GM04504 (cell line): ENCODE measurements at regions not wholly inside any gene's neighbourhood (a gene's known extent, or its start where the extent isn't known, plus 50 kb on each side); places are given as distances from the start of the nearest gene placed in this dataset.

ENCODE experiments used
- DNase-seq: peaks from one replicate; pipeline ENCODE4 v3.0.0-alpha.2; 2012; ENCODE audit warnings: low read depth

DNA sequence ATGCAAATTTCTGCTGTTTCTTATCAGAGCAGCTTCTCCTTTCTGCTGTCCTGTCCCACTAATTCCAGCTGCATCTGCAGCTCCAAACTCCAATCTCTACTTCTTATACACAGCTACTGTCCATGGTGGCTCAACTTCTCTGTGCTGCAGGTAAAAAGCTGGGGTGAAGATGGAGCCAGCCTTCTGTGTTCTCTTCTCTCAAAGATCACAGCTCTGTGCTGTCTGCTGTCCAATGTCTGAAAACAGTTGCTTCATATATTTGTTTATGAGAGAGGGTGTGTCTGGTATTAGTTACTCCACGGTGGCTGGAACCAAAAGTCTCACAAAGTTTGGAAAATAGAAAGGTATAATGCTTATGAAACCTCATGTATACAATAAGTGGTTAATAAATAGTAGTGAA lies 445.8 kb upstream of the TBX3 start:
- no peak for DNase-seq

DNA sequence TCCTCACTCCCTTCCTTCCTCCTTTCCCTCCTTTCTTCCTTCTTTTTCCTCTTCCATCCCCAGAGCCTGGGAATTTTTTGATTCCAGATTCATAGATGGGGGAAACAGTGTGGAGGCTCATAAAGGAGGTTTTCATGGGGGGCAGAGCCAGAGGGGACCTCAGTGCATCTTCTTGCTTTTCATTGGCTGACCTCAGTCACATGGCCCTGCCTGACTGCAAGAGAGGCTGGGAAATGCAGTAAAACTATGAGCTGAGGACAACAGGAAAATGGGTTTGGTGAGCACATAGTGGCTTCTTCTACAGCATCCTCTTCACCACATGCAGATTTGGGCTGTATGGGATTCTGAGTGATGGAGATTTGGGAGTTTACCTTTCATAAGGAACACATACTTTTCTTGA lies 437.1 kb upstream of the TBX3 start:
- DNase-seq = no peak

DNA sequence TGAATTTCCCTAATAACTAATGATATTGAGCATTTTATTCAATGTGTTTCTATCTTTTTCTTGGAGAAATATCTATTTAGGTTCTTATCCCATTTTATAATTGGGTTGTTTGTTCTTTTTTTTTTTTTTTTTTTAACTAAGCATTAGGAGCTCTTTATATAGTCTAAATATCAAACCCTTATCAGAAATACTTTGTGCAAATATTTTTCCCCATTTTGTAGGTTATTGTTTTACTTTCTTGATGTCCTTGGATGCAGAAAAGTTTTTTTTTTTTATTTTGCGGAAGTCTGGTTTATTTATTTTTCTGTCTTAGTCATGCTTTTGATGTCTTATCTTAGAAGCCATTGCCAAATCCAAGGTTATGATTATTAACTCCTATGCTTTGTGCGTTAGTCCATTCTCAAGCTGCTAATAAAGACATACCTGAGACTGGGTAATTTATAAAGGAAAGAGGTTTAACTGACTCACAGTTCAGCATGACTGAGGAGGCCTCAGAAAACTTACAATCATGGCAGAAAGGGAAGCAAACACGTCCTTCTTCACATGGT lies 434.3 kb upstream of the TBX3 start:
- DNase-seq = no peak

DNA sequence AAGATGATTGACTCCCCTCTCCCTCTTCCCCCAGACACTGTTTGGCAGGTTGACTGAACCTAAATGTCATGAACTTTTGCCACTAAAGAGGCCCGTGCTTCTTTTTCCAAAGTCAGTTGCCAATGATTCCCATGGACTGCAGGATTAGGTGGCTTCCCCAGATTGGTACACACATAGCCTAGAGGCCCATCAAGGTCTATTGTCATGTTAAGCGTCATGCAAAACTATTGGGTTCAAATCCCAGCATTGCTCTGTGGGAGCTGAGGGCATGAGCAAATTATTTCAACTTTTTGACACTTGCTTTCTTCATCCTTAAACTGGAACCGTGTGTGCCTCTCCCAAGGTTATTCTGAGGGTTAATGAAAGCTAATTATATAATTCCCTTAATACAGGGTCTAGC lies 430.2 kb upstream of the TBX3 start:
- no peak for DNase-seq

DNA sequence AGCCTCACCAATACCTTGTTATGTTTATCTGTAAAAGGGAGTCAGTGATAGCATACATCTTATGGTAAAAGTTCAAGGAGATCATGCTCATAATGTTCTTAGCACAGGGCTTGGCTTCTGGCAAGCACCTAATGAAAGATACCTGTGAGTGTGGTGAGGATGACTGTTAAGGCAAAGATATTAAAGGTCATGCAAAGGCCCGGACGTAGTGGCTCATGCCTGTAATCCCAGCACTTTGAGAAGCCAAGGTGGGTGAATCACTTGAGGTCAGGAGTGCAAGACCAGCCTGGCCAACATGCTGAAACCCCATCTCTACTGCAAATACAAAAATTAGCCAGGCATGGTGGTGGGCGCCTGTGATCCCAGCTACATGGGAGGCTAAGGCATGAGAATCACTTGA lies 425.9 kb upstream of the TBX3 start:
- DNase-seq = no peak

DNA sequence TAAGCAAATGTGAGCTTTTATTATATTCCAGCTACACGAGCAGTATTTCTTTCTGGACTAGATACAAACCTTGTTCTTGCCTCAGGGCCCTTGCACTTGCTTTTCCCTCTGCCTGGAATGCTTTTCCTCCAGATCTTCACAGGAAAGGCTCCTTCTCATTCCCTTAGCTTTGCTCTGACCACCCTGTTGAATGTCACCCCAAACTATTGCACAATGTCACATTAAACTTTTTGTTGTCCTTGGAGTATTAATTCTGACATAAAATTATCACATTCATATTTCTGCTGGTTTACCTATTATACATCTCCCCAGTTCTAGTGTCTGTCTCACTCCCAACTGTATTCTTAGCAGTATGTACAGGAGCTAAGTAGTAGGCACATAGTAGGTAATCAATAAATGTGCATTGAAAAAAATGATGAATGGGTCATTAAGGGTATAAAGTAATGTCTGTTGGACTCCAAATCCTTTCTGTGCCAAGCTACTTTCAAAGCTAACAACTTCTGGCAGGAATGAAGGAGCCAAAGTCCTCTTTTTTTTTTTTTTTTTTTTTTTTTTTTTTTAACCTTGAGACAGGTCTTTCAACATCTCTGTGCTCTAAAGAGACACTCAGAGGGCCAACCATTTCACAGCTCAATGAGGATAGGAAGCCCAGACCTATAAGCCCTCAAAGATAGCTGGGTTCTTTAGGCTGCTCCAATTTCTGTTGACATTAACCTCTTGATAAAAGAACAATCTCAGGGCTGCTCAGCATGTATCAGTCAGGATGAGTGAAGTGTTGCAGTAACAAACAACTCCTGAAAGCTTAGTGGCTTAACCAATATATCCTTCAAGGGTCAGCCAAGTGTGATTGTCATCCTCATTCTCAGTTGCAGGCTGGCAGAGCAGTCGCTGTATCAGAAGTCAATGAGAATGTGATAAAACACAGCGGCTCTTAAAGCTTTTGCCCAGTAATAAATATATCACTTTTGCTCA lies 424.4 kb upstream of the TBX3 start:
- DNase-seq = no peak

DNA sequence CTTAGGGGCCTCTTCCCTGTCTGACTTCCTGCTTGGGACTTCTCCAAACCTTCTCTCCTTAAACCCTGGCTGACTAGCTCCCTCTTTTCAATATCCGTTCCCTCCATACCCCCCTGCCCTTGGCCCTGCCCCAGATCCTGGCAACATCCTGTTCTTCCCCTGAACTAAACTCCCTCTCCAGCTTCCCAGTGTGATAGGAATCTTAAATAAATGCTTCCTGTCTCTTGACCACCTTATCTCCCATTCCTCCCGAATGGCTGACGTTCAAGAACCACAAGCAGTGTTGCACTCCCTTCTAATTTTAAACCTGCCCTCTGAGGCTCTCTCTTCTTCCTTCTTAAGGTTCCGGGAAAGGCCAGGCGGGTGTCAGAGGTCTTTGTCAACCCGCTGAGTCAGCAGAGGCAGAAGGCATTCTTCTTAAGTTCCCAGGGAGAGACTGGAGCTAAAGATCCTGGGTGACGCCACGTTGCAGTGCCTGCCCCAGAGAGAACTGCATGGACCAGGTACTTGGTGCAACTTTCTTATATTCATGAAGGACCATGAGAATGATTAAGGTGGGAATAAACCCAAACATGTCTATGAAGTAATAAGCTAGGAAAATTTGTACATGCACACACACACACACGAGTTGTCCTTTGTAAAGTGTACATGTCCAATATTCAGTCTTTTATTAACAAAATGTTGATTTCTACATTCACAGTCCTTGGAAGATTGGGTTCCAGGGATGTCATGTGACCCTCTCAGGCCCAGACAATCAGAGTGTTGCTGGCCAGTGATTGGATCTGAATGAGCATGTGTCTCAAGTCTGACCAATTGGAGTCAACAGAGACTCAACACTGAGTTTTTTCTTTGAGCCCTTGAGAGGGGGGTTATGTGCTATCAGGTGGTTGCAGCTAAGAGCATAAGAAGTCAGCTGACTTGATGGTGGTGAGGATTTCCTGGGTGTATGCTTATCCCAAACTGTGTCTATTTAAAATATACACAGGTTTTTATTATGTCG lies 420.2 kb upstream of the TBX3 start:
- no peak for DNase-seq

DNA sequence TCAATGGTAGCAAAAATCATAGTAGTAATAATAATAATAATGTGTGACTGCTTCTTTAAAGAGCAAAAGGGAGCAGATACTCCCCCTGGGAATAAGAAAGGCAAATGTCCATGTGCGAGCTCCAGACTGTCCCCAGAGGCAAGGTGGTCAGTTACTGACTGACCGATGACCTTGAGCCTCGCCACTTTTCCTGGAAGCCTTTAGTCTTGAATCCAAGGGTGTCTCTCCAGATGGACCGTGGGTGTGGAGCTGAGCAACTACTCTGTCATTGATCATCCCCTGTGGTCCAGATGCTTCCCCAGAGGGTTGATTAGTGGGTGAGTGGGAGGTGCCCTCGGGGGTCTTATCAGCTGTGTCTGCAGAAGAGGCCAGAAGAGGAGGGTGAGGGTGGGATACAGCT lies 418.5 kb upstream of the TBX3 start:
- DNase-seq = no peak

DNA sequence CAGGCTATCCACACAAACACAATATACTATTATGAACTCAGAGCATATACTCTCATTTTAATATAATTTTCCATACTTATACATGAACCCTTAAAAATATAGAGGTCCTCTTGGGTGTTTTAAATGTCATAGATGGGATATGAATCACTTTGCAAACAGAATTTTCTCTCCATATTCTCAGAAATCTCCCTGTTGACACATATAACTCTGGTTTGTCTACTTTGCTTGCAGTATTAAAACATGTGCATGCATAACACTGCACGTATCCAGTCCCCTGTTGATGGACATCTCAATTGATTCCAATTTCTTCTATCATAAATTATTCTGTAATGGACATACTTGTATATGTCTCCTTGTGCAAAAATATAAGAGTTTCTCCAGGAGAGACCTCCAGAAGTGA lies 417.5 kb upstream of the TBX3 start:
- DNase-seq = no peak

DNA sequence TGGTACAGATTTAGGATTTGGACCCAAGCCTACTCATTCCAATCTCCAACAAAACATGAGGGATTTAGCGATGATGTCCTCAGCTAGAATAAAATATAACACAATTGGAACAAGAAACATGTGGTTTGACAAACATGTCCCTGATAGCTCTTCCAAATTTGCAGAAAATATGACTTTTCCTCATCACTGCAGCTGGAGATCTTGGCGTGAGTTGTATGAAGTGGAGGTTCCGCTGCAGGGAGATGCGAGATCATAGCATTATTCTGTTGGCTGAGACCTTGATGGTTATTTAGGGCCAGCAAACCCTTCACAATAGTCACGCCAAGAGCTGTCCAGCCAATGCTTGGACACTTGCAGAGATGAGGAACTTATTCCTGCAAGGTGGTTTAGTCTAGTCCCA lies 413.4 kb upstream of the TBX3 start:
- peak; percentile 24 for DNase-seq

DNA sequence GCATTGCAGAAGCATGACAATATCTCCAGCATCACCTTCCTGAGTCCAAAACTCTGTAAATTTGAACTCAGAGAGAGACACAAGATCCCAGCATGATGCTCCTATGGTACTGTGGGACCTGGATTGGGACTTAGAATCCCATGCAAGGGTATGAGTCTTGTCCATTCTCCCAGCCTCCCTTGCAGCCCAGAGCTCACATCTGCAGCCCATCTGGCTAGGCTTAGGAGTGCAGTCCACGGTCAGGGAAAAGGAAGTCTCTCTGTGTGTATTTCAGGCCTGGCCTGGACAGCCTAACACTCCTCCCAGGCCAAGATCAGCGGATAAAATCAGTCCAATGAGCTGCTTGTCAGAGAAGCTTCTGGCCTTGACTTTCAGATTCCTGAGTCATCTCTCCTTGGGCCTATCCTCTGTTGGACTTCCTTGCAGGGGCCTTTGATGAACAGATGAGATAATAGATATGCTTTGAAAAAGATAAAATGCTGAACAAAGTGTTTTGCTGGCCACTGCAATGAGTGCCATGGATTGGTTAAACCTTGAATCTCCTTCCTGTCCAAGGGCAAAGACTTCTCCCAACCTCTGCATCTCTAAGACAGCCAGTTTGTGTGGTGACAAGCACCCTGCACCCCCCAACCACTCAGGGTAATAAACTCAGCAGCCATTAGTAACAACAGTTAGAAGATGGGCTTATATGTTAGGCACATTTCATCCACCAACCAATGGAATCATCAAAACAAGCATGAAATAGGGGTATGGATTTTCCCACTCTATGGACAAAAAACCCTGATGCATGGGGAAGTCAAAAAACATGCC lies 412.8 kb upstream of the TBX3 start:
- peak; percentile 86 for DNase-seq

DNA sequence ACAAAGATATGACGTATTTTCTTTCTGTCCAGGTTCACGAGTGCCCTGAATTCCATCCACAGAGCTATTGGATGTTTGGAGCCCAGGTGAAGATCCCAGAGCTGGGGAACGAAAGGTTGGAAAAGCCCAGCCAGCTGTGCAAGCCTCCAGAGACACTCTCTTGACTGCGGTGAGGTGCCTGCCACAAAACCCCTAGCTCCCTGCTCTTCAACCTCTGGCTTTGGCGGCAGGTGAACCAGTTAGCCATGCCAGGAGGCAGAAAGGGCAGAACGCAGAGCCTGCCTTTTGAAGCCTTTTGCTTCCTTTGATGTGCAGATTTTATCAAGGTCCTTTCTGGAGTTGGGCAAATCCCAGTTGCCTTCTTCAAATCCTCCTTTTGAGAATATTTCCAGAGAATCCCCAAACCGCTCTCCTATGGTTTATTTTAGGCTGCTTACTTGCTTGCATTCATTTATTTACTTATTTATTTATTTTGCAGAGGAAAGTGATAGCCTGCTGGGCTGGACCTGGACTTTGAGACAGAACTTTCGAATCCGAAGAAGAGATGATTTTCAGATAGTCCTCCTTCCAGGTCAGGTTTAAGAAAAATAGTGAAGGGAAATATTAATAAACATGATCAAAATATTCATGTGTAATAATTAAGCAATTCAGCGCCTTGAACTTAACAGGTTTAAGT lies 411.2 kb upstream of the TBX3 start:
- no peak for DNase-seq

DNA sequence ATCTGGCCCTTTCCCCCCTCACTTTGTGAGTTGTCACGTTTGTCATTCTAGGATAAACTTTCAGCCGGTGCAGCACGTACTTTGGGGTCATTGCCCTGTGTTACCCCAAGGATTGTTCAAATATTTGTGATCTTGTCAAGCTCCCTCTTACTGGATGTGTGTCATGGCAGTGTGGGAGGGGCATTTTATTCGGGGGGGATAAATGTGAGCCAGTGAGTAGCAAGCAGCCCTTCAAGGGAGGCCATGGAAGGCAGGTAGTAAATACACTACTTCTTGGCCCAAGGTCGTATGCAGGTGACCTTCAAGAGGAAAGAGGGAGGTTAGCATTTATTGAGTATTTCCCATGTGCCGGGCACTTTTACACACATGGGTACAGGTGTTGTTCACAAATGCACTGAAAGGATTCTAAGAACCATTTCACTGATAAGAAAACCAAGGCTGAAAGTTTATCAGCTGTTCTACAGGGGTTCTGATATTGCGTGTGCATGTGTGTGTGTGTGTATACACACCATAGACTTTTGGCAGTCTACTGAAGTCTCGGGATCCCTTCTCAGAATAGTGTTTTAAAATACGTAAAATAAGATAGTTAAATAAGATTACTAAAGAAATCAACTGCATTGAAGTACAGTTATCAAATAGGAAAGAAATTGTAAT lies 410.3 kb upstream of the TBX3 start:
- DNase-seq = no peak

DNA sequence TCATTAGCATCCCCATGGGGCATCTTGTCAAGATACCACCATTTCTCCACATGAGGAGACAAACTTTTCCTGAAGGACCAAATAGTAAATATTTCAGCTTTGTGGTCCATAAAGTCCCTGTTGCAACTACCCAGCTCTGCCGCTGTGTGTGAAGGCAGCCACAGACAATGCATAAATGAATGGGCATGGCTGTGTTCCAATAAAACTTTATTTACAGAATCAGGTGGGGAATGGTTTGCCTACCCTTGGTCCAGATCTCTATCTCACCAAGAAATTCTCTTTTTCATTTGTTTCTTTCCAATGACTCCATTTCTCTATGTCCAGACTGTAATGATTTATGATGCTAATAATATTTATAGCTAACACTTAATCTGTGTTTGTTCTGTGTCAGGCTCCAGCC lies 409.3 kb upstream of the TBX3 start:
- no peak for DNase-seq

DNA sequence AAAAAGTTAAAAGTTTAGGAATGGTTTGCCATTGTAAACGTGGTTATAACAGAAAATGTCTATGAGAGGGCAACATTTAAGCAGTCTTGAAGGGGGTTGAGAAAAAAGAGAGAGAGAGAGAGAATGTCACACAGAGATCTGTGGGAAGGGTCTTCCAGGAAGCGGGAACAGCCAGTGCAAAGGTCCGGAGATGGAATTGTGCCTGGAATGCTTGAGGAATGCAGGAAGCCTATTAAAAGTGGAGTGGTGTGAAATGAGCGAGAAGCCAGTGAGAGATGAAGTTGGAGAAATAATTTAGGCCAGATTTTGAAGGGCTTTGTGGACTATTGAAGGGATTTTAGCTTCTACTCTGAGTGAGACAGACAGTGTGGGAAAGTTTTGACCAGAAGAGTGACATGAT lies 406.8 kb upstream of the TBX3 start:
- no peak for DNase-seq

DNA sequence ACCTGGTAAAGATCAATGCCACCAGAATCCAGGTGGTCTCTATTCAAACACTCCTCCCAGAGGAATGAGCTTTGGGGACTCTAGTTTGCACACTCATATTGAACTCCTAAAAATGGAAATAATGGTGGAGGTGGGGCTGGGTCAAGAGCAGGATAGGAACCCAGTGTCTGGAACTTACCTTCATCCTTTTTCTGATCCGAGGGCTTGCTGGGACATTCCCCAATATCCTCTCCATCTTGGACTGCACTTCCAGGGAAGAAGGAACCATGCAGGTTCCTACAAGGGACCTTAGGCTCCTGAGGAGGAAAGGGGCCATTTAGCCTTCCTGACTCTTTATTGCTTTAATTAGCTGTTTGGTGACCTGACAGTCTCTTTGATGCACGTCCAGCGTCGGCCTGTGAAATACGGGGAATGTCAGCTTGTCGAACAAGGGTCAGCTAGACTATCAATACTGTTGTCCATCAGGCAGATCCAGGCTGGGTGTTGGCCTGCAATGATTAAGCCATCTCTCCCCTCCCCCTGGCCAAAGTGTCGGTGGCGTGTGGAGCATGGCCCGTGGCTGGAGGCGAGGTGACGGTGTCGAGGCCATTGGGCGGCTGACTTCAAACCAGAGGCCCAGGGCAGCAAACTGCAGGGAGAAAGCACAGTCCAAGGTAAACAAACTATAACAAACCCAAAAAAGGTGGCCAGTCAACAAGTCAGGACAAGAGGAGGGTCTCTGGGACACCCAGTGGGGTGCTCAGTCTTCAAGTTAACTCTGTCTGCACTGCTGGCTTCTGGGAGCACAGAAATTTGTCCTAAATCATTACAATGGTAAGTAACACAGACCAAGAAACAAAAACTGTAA lies 405.2 kb upstream of the TBX3 start:
- no peak for DNase-seq

DNA sequence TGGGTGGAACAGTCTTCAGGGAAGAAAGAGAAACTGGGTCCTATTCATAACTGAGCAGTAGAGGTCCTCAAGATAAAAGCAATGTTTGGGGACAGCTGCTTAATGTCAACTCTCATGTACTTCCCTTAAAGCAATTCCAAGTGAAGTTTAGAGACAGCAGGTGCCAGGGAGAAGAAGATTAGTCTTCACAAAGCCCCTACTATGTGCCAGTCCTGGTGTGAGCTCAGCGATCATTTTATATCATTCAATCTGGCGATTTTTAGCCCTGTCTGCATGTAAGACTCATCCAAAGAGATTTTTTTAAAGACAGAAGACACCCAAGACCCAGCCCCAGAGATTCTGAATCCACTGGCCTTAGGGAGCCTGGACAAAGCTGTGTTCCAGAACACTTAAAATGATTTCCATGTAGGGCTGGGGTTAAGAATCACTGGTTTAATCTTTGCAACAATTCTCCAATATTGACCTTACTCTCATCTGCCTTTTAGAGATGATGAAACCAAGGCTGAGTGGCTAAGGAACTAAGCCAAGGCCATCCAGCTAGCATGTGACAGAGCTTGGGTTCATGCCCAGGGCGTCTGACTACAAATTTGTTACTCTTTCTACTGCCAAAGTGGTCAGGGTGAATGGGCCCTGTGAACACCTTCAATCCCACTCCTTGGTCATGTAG lies 404.5 kb upstream of the TBX3 start:
- DNase-seq = peak; percentile 24

DNA sequence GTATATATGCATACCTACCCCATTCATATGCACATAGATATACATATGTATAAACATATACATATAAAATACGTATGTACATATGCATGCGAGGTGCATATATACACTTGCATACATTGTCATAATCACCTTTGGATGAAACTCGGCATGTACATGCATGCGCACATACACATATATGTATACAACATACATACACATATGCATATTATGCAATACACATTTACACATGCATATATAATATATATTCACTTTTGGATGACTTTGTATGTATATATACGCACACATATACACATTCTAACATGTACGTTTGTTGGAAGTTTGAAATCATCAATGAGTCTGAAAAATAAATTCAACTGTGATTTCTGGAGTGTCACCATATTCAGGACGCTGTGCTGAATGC lies 401.6 kb upstream of the TBX3 start:
- DNase-seq = no peak

DNA sequence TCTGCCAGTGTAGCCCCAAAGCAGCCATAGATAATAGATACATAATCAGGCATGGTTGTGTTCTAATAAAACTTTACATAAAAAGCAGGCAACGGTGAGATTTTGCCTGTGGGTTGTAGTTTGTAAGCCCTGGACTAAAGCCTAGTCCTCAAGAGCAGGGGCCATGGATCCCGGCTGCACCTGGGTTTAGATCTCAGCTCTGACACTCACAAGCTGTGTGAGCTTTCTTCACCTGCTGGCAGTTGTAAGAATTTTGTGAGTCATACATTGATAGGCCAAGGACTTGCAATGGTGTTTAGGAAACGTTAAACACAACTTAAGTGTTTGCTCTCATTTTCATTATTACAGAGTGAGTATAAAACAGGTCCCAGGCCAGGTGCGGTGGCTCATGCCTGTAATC lies 395.8 kb upstream of the TBX3 start:
- no peak for DNase-seq
